Esophagus squamous epithelium (tissue), 4 donors: ENCODE measurements at regions not wholly inside any gene's neighbourhood (a gene's known extent, or its start where the extent isn't known, plus 50 kb on each side); places are given as distances from the start of the nearest gene placed in this dataset.

Source experiments
- POLR2A ChIP-seq, 4 donors: fragments of 450-650 bp; IDR thresholded peaks; one replicate each; pipeline ENCODE4 v1.6.1; 2017; ENCODE audit warnings: antibody characterized with exemption in 4 of 4, mild to moderate bottlenecking in 4 of 4, moderate library complexity in 3 of 4
- TF ChIP-seq, protein P1 (sequence below), 6 experiments: fragments of 450-650 bp in 4 of 6; fragments of 200-600 bp in 2 of 6; sonication (generic) in 2 of 6; IDR thresholded peaks; one replicate each; pipeline ENCODE4 v1.5.1; 2016 to 2019; ENCODE audit warnings: antibody characterized with exemption in 6 of 6, mild to moderate bottlenecking in 4 of 6, moderate library complexity in 4 of 6

- TF ChIP-seq POLR2A (IDR thresholded peaks at IDR 0.05), result no peak
- TF ChIP-seq, protein P1, sequence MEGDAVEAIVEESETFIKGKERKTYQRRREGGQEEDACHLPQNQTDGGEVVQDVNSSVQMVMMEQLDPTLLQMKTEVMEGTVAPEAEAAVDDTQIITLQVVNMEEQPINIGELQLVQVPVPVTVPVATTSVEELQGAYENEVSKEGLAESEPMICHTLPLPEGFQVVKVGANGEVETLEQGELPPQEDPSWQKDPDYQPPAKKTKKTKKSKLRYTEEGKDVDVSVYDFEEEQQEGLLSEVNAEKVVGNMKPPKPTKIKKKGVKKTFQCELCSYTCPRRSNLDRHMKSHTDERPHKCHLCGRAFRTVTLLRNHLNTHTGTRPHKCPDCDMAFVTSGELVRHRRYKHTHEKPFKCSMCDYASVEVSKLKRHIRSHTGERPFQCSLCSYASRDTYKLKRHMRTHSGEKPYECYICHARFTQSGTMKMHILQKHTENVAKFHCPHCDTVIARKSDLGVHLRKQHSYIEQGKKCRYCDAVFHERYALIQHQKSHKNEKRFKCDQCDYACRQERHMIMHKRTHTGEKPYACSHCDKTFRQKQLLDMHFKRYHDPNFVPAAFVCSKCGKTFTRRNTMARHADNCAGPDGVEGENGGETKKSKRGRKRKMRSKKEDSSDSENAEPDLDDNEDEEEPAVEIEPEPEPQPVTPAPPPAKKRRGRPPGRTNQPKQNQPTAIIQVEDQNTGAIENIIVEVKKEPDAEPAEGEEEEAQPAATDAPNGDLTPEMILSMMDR (IDR thresholded peaks at IDR 0.05), result no peak
These were observed 289.5 kb upstream of the RGS6 start for GRCh38 chr14:71642715-71643114.
